ENCODE measurements at regions not wholly inside any gene's neighbourhood (a gene's known extent, or its start where the extent isn't known, plus 50 kb on each side); places are given as distances from the start of the nearest gene placed in this dataset.

DNA sequence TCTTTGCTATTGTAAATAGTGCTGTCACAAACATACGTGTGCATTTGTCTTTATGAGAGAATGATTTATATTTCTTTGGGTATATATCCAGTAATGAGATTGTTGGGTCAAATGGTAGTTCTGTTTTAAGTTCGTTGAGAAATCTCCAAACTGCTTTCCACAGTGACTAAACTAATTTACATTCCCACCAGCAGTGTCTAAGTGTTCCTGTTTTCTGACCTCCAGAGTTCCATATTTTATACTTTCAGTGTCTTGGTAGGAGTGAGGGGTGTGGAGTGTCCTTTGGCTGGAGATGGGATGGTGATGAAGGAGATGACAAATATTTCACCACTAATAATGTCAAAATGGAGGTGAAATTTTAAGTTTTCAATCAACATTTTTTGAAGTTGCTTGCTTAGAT is 86.4 kb downstream of the DACT1 start:
- no peaks in the 10 kb centered on the region for H4K20me1 ChIP-seq (ENCODE audit: insufficient read depth, low read length)
- no peak overlapping the region for H3K4me3 ChIP-seq (replicated peaks in 1 of 3; ENCODE audit: low read depth in 2 of 3, low read length in 3 of 3)
- WGBS (ENCODE audit: insufficient coverage): no CpG with 5 or more reads among the region's 2 CpGs
- H3K27ac ChIP-seq (ENCODE audit: low read depth in 1 of 2, low read length in 2 of 2): peak overlapping the region in 1 of 2 donors; percentile 23
- no peaks in the 10 kb centered on the region for H3K36me3 ChIP-seq (replicated peaks in 1 of 2; ENCODE audit: control insufficient read depth in 1 of 2, insufficient read depth in 2 of 2, low read length in 2 of 2)
- H3K79me2 ChIP-seq (ENCODE audit: insufficient read depth, low read length): no peaks in the 10 kb centered on the region
- H3K4me1 Mint-ChIP-seq: peaks cover 17% of the 10 kb centered on the region
- peak overlapping the region in 1 of 2 donors; percentile 14 for H3K4me3 Mint-ChIP-seq
- no peak overlapping the region for H2AFZ ChIP-seq (ENCODE audit: insufficient read depth, low read depth, low read length, poor library complexity, severe bottlenecking)
- no peak overlapping the region for H3K9ac ChIP-seq (ENCODE audit: insufficient read depth, low read length, poor library complexity, severe bottlenecking)
- TF ChIP-seq, protein P1, sequence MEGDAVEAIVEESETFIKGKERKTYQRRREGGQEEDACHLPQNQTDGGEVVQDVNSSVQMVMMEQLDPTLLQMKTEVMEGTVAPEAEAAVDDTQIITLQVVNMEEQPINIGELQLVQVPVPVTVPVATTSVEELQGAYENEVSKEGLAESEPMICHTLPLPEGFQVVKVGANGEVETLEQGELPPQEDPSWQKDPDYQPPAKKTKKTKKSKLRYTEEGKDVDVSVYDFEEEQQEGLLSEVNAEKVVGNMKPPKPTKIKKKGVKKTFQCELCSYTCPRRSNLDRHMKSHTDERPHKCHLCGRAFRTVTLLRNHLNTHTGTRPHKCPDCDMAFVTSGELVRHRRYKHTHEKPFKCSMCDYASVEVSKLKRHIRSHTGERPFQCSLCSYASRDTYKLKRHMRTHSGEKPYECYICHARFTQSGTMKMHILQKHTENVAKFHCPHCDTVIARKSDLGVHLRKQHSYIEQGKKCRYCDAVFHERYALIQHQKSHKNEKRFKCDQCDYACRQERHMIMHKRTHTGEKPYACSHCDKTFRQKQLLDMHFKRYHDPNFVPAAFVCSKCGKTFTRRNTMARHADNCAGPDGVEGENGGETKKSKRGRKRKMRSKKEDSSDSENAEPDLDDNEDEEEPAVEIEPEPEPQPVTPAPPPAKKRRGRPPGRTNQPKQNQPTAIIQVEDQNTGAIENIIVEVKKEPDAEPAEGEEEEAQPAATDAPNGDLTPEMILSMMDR (IDR thresholded peaks at IDR 0.05): no peak
- no peaks in the 10 kb centered on the region for H3K27me3 Mint-ChIP-seq (ENCODE audit: low read depth in 3 of 3)
- peaks cover 0 to 3% of the 10 kb centered on the region in 2 donors for H3K36me3 Mint-ChIP-seq
- peaks cover 11 to 15% of the 10 kb centered on the region in 2 donors for H3K4me1 ChIP-seq (ENCODE audit: control insufficient read depth in 1 of 2, insufficient read depth in 2 of 2, low read length in 2 of 2)
- intact Hi-C loops (cut with micrococcal nuclease): no loop called here
- DNase-seq: peak in 2 of 3 donors; percentile 8 to 18
- H3K9me3 ChIP-seq (replicated peaks in 1 of 2; ENCODE audit: control insufficient read depth in 1 of 2, insufficient read depth in 1 of 2, low read length in 2 of 2): no peaks in the 10 kb centered on the region
- H3K9me3 Mint-ChIP-seq: peaks cover 0 to 2% (median 2%) of the 10 kb centered on the region in 7 donors
- peak overlapping the region; percentile 3 for H3K4me2 ChIP-seq (replicated peaks; ENCODE audit: extremely low read depth, low read length, poor library complexity, severe bottlenecking)
- H3K27me3 ChIP-seq (ENCODE audit: control insufficient read depth in 2 of 2, insufficient read depth in 2 of 2, low read length in 2 of 2): no peaks in the 10 kb centered on the region
- peak overlapping the region in 4 of 7 donors; percentile 0 to 53 (median 20) for H3K27ac Mint-ChIP-seq

DNA sequence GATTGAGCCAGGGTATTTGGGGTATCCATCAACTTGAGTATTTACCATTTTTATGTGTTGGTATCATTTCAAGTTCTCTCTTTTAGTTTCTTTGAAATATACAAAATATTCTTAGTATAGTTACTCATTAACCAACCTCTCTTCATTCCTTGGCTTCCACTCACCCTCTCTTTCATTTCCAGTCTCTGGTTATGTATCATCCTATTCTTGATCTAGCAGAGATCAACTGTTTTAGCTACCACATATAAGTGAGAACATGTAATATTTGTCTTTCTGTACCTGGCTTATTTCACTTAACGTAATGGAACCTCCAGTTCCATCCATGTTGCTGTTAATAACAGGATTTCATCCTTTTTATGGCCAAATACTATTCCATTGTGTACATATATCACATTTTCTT is 86.9 kb downstream of the DACT1 start:
- Histone ChIP-seq H3K4me1 (ENCODE audit: control insufficient read depth in 1 of 2, insufficient read depth in 2 of 2, low read length in 2 of 2) (peaks cover 11 to 15% of the 10 kb centered on the region in 2 donors), H3K27me3 (ENCODE audit: control insufficient read depth in 2 of 2, insufficient read depth in 2 of 2, low read length in 2 of 2) (no peaks in the 10 kb centered on the region), H3K36me3 (replicated peaks in 1 of 2; ENCODE audit: control insufficient read depth in 1 of 2, insufficient read depth in 2 of 2, low read length in 2 of 2) (no peaks in the 10 kb centered on the region), H3K4me3 (replicated peaks in 1 of 3; ENCODE audit: low read depth in 2 of 3, low read length in 3 of 3) (no peak overlapping the region), H3K79me2 (ENCODE audit: insufficient read depth, low read length) (no peaks in the 10 kb centered on the region), H3K27ac (ENCODE audit: low read depth in 1 of 2, low read length in 2 of 2) (no peak overlapping the region), H2AFZ (ENCODE audit: insufficient read depth, low read depth, low read length, poor library complexity, severe bottlenecking) (no peak overlapping the region), H3K4me2 (replicated peaks; ENCODE audit: extremely low read depth, low read length, poor library complexity, severe bottlenecking) (no peak overlapping the region), H3K9me3 (replicated peaks in 1 of 2; ENCODE audit: control insufficient read depth in 1 of 2, insufficient read depth in 1 of 2, low read length in 2 of 2) (no peaks in the 10 kb centered on the region), H4K20me1 (ENCODE audit: insufficient read depth, low read length) (no peaks in the 10 kb centered on the region), H3K9ac (ENCODE audit: insufficient read depth, low read length, poor library complexity, severe bottlenecking) (no peak overlapping the region)
- peaks cover 17% of the 10 kb centered on the region for H3K4me1 Mint-ChIP-seq
- peaks cover 0 to 2% (median 1%) of the 10 kb centered on the region in 7 donors for H3K9me3 Mint-ChIP-seq
- no peaks in the 10 kb centered on the region for H3K27me3 Mint-ChIP-seq (ENCODE audit: low read depth in 3 of 3)
- DNase-seq: no peak
- 100% methylated on average over 1 of the region's 1 CpG for WGBS (ENCODE audit: insufficient coverage)
- peaks cover 0 to 3% of the 10 kb centered on the region in 2 donors for H3K36me3 Mint-ChIP-seq
- no peak overlapping the region for H3K4me3 Mint-ChIP-seq
- H3K27ac Mint-ChIP-seq: peak overlapping the region in 1 of 7 donors; percentile 43
- TF ChIP-seq, protein P1 (IDR thresholded peaks at IDR 0.05): no peak
- intact Hi-C loops (cut with micrococcal nuclease): no loop called here

Measured in CD14-positive monocyte (primary cell).